GM12878 (cell line): ENCODE measurements at regions not wholly inside any gene's neighbourhood (a gene's known extent, or its start where the extent isn't known, plus 50 kb on each side); places are given as distances from the start of the nearest gene placed in this dataset.

Source experiments
- ATAC-seq: fragments of 200-7000 bp; cut with Tn5 transposase; 3 replicates; pipeline ENCODE4 v1.9.1; 2020; ENCODE audit warnings: mild to moderate bottlenecking, moderate library complexity
- BruUV-seq: library from RNA; stranded (reverse); fragments of 400-500 nt; replicated peaks from 2 replicates; lab custom pipeline; 2021; lab: Mats Ljungman, UMichigan
- CTCF ChIA-PET: fragments of 300-600 bp; sonication (Branson Sonifier 250); formaldehyde crosslinking; extraction: SDS; loops from one replicate; lab custom pipeline; 2021; ENCODE audit warnings: inconsistent platforms; lab: Yijun Ruan, JAX
- POLR2A ChIA-PET: fragments of 350-600 bp; formaldehyde crosslinking; extraction: SDS; loops from one replicate; lab custom pipeline; 2021; ENCODE audit warnings: inconsistent platforms; lab: Charles Lee
- RAD21 ChIA-PET: fragments of 300-600 bp; sonication (Branson Sonifier 250); formaldehyde crosslinking; loops from one replicate; lab custom pipeline; 2023; ENCODE audit warnings: antibody characterized with exemption; ENCODE audit not compliant: unreplicated experiment; lab: Charles Lee
- SMC1A ChIA-PET: fragments of 300-600 bp; sonication (Branson Sonifier 250); formaldehyde crosslinking; loops from one replicate; lab custom pipeline; 2023; ENCODE audit not compliant: unreplicated experiment, uncharacterized antibody; lab: Charles Lee
- DNase-seq: peaks from one replicate; pipeline ENCODE4 v3.0.0-alpha.2; 2011; ENCODE audit warnings: low read depth, low spot score
- FAIRE-seq: peaks from 3 replicates; lab custom pipeline; 2011; peaks lifted over from hg19 to GRCh38; lab: Jason Lieb, UNC
- H2AFZ ChIP-seq: 2 replicates; pipeline ENCODE4 v1.6.0; 2011; ENCODE audit warnings: low read depth, low read length, control low read depth; ENCODE audit not compliant: control insufficient read depth
- H3K27ac ChIP-seq: 2 replicates; pipeline ENCODE4 v1.5.1; 2011; ENCODE audit warnings: control low read depth; ENCODE audit not compliant: control insufficient read depth, insufficient read depth
- H3K27me3 ChIP-seq, 2 experiments: replicated peaks in 1 of 2; 2 replicates each; pipeline versions ENCODE4 v1.6.0 to v1.6.1; 2011; ENCODE audit warnings: low read length in 1 of 2; ENCODE audit not compliant: control insufficient read depth in 2 of 2, insufficient read depth in 2 of 2
- H3K36me3 ChIP-seq, 2 experiments: 2 replicates each; pipeline ENCODE4 v1.5.1; 2011; ENCODE audit warnings: low read length in 1 of 2; ENCODE audit not compliant: control insufficient read depth in 2 of 2, insufficient read depth in 2 of 2
- H3K4me1 ChIP-seq: 2 replicates; pipeline ENCODE4 v1.6.1; 2011; ENCODE audit warnings: mild to moderate bottlenecking, low read length, moderate library complexity, mixed read lengths; ENCODE audit not compliant: control insufficient read depth, insufficient read depth
- H3K4me2 ChIP-seq: 2 replicates; pipeline ENCODE4 v1.6.0; 2011; ENCODE audit warnings: control low read depth; ENCODE audit not compliant: control insufficient read depth, insufficient read depth
- H3K4me3 ChIP-seq: fragments of 200-600 bp; sonication (generic); 2 replicates; pipeline ENCODE4 v1.5.1; 2016
- H3K79me2 ChIP-seq: 2 replicates; pipeline ENCODE4 v1.6.0; 2011; ENCODE audit warnings: low read length; ENCODE audit not compliant: control insufficient read depth, insufficient read depth
- H3K9ac ChIP-seq: 2 replicates; pipeline ENCODE4 v1.8.0; 2011; ENCODE audit warnings: low read length, control low read depth, mixed read lengths; ENCODE audit not compliant: control insufficient read depth, insufficient read depth
- H3K9me3 ChIP-seq: replicated peaks from 3 replicates; pipeline ENCODE4 v1.5.1; 2011; ENCODE audit warnings: mild to moderate bottlenecking, low read length; ENCODE audit not compliant: control insufficient read depth, insufficient read depth
- H4K20me1 ChIP-seq: 2 replicates; pipeline ENCODE4 v1.6.0; 2011; ENCODE audit not compliant: control insufficient read depth, insufficient read depth
- DPF2 ChIP-seq: fragments of 450-650 bp; IDR thresholded peaks from 2 replicates; pipeline ENCODE4 v1.6.1; 2017; ENCODE audit warnings: mild to moderate bottlenecking
- E2F4 ChIP-seq: IDR thresholded peaks from 2 replicates; pipeline ENCODE4 v1.6.1; 2012; ENCODE audit warnings: low read depth, low read length, improper control_type of control experiment
- EED ChIP-seq: sonication (generic); IDR thresholded peaks from 2 replicates; pipeline ENCODE4 v1.6.1; 2016; ENCODE audit warnings: antibody characterized with exemption, low read depth
- HCFC1 ChIP-seq: fragments of 150-350 bp; IDR thresholded peaks from 2 replicates; pipeline ENCODE4 v1.6.1; 2014; ENCODE audit warnings: low read length
- KLF5 ChIP-seq: fragments of 450-650 bp; IDR thresholded peaks from 2 replicates; pipeline ENCODE4 v1.6.1; 2014; ENCODE audit warnings: mild to moderate bottlenecking; ENCODE audit not compliant: partially characterized antibody
- NR2F1 ChIP-seq: fragments of 450-650 bp; conservative IDR thresholded peaks from 2 replicates; pipeline ENCODE4 v1.6.1; 2017; ENCODE audit warnings: mild to moderate bottlenecking
- RAD21 ChIP-seq: IDR thresholded peaks from 2 replicates; pipeline ENCODE4 v1.6.1; 2011; ENCODE audit warnings: mild to moderate bottlenecking, low read depth, low read length, moderate library complexity; ENCODE audit not compliant: insufficient read depth
- SMARCA5 ChIP-seq: fragments of 450-650 bp; IDR thresholded peaks from 2 replicates; pipeline ENCODE4 v1.6.1; 2017; ENCODE audit warnings: mild to moderate bottlenecking
- SPI1 ChIP-seq: IDR thresholded peaks from 2 replicates; pipeline ENCODE4 v1.6.1; 2011; ENCODE audit warnings: low read depth, mild to moderate bottlenecking, low read length, moderate library complexity, borderline replicate concordance; ENCODE audit not compliant: insufficient read depth
- USF2 ChIP-seq: IDR thresholded peaks from 2 replicates; pipeline ENCODE4 v1.6.1; 2011; ENCODE audit warnings: low read depth, low read length, improper control_type of control experiment, borderline replicate concordance
- YY1 ChIP-seq: IDR thresholded peaks from 2 replicates; pipeline ENCODE4 v1.6.1; 2011; ENCODE audit warnings: low read depth, mild to moderate bottlenecking, low read length
- ZBTB40 ChIP-seq: fragments of 450-650 bp; IDR thresholded peaks from 2 replicates; pipeline ENCODE4 v1.6.1; 2016; ENCODE audit warnings: mild to moderate bottlenecking, moderate library complexity, borderline replicate concordance
- ZNF24 ChIP-seq: fragments of 450-650 bp; IDR thresholded peaks from 2 replicates; pipeline ENCODE4 v1.6.1; 2017; ENCODE audit warnings: antibody characterized with exemption, mild to moderate bottlenecking
- WGBS: methylation state at CpG from one replicate; pipeline ENCODE4 v1.1.6; 2016; ENCODE audit warnings: low lambda C conversion rate; ENCODE audit not compliant: insufficient replicate concordance, insufficient coverage; ENCODE audit errors: missing lambda C conversion rate; 5-methylcytosine and 5-hydroxymethylcytosine counted together
- in situ Hi-C: fragments of 300-500 bp; cut with MboI; formaldehyde crosslinking; loops from 9 replicates; pipeline ENCODE4 v1.14.3; 2018; ENCODE audit warnings: mixed read lengths
- intact Hi-C: fragments of 100-400 bp; cut with micrococcal nuclease; formaldehyde crosslinking; loops from one replicate; pipeline ENCODE4 v1.14.2; 2022; ENCODE audit not compliant: unreplicated experiment

- TF ChIP-seq ZBTB40 (no peak), HCFC1 (no peak), SPI1 (no peak), EED (no peak)
These were observed 363.6 kb upstream of the C1orf174 start (continued) for GRCh38 chr1:4263699-4264098.

- Histone ChIP-seq H3K4me3 (no peak overlapping the region), H3K9me3 (no peaks in the 10 kb centered on the region), H3K27me3 (no peaks in the 10 kb centered on the region), H2AFZ (no peak overlapping the region), H3K4me1 (no peaks in the 10 kb centered on the region), H3K79me2 (no peaks in the 10 kb centered on the region), H3K27ac (no peak overlapping the region), H3K36me3 (no peaks in the 10 kb centered on the region), H3K4me2 (no peak overlapping the region), H3K9ac (no peak overlapping the region), H4K20me1 (no peaks in the 10 kb centered on the region)
- intact Hi-C loops (no loop called here), in situ Hi-C loops (no loop called here)
- BruUV-seq = no TSS peak
- DNase-seq = no peak
- SMC1A ChIA-PET = no interaction called here
- TF ChIP-seq USF2 (no peak), KLF5 (no peak), NR2F1 (no peak), SMARCA5 (no peak), RAD21 (no peak), ZNF24 (no peak), YY1 (no peak), E2F4 (no peak), DPF2 (no peak)
- no peak for FAIRE-seq
- WGBS = 0% methylated on average over 1 of the region's 1 CpG
- RAD21 ChIA-PET = no interaction called here
- CTCF ChIA-PET = no interaction called here
- ATAC-seq = no peak
- POLR2A ChIA-PET = no interaction called here
These were observed 365.8 kb upstream of the C1orf174 start for GRCh38 chr1:4265836-4266235.
